OCI-LY1 (cell line): ENCODE measurements at regions not wholly inside any gene's neighbourhood (a gene's known extent, or its start where the extent isn't known, plus 50 kb on each side); places are given as distances from the start of the nearest gene placed in this dataset.

ENCODE experiments used
- H2AFZ ChIP-seq: fragments of 200-600 bp; sonication (generic), shearing (Covaris generic); 2 replicates; pipeline ENCODE4 v1.6.0; 2014; ENCODE audit warnings: antibody characterized with exemption, mild to moderate bottlenecking, low read length
- H3F3A ChIP-seq: fragments of 200-600 bp; sonication (generic), shearing (Covaris generic); 2 replicates; pipeline ENCODE4 v1.6.0; 2014; ENCODE audit warnings: mild to moderate bottlenecking, antibody characterized with exemption, low read length, moderate library complexity; ENCODE audit not compliant: insufficient read depth
- H3K27ac ChIP-seq: fragments of 200-600 bp; sonication (generic); 2 replicates; pipeline ENCODE4 v1.5.1; 2014; ENCODE audit warnings: low read length, mixed run types, mild to moderate bottlenecking, low read depth; ENCODE audit not compliant: poor library complexity, severe bottlenecking
- H3K27me3 ChIP-seq: fragments of 200-600 bp; sonication (generic); 2 replicates; pipeline ENCODE4 v1.6.0; 2014; ENCODE audit warnings: antibody characterized with exemption, mild to moderate bottlenecking, low read length, moderate library complexity; ENCODE audit not compliant: insufficient read depth
- H3K36me3 ChIP-seq: fragments of 200-600 bp; sonication (generic); 2 replicates; pipeline ENCODE4 v1.6.1; 2014; ENCODE audit warnings: mild to moderate bottlenecking, antibody characterized with exemption, low read length, moderate library complexity, mixed read lengths; ENCODE audit not compliant: insufficient read depth
- H3K4me1 ChIP-seq: fragments of 200-600 bp; sonication (generic); 2 replicates; pipeline ENCODE4 v1.5.1; 2014; ENCODE audit warnings: mild to moderate bottlenecking, low read length, moderate library complexity; ENCODE audit not compliant: insufficient read depth, severe bottlenecking
- H3K4me2 ChIP-seq: fragments of 200-600 bp; sonication (generic), shearing (Covaris generic); 2 replicates; pipeline ENCODE4 v1.6.1; 2014; ENCODE audit warnings: low read length
- H3K4me3 ChIP-seq: fragments of 200-600 bp; sonication (generic); 2 replicates; pipeline ENCODE4 v1.5.1; 2014; ENCODE audit warnings: low read length, low read depth, mild to moderate bottlenecking, mixed read lengths; ENCODE audit not compliant: poor library complexity, severe bottlenecking
- H3K79me2 ChIP-seq: fragments of 200-600 bp; shearing (Covaris generic); 2 replicates; pipeline ENCODE4 v1.6.1; 2016; ENCODE audit warnings: mixed run types, low read length, mixed read lengths; ENCODE audit not compliant: insufficient read depth
- H3K9ac ChIP-seq: fragments of 200-600 bp; sonication (generic), shearing (Covaris generic); 2 replicates; pipeline ENCODE4 v1.6.1; 2014; ENCODE audit warnings: mild to moderate bottlenecking, low read length, mixed read lengths
- H3K9me2 ChIP-seq: fragments of 200-600 bp; sonication (generic), shearing (Covaris generic); 2 replicates; pipeline ENCODE4 v1.6.1; 2014; ENCODE audit warnings: low read depth, mild to moderate bottlenecking, low read length, mixed read lengths
- H3K9me3 ChIP-seq: fragments of 200-600 bp; shearing (Covaris generic); 2 replicates; pipeline ENCODE4 v1.6.1; 2014; ENCODE audit warnings: low read length, mixed read lengths
- H4K20me1 ChIP-seq: fragments of 200-600 bp; sonication (generic), shearing (Covaris generic); 2 replicates; pipeline ENCODE4 v1.6.0; 2016; ENCODE audit warnings: mild to moderate bottlenecking, low read length; ENCODE audit not compliant: insufficient read depth
- CTCF ChIP-seq: fragments of 200-600 bp; sonication (generic), shearing (Covaris generic); IDR thresholded peaks from 2 replicates; pipeline ENCODE4 v1.5.1; 2017; ENCODE audit warnings: mild to moderate bottlenecking, antibody characterized with exemption, low read length, moderate library complexity, mixed read lengths
- EZH2 ChIP-seq: fragments of 200-600 bp; sonication (generic), shearing (Covaris generic); IDR thresholded peaks from 2 replicates; pipeline ENCODE4 v1.8.0; 2017; ENCODE audit warnings: borderline replicate concordance, mixed run types, mild to moderate bottlenecking, antibody characterized with exemption, low read length, moderate library complexity, mixed read lengths

- Histone ChIP-seq H3K9me3 (no peaks in the 10 kb centered on the region), H3K36me3 (no peaks in the 10 kb centered on the region), H3K79me2 (no peaks in the 10 kb centered on the region), H3K27me3 (no peaks in the 10 kb centered on the region), H3K4me3 (no peak overlapping the region), H4K20me1 (no peaks in the 10 kb centered on the region), H3K4me2 (no peak overlapping the region), H3F3A (0 out of 2 replicates have a peak, but pooled peaks cover 4% of the 10 kb centered on the region), H2AFZ (no peak overlapping the region), H3K4me1 (no peaks in the 10 kb centered on the region), H3K9me2 (no peaks in the 10 kb centered on the region), H3K9ac (no peak overlapping the region), H3K27ac (no peak overlapping the region)
- no peak for TF ChIP-seq CTCF
- TF ChIP-seq EZH2 = no peak
Observed at GRCh38 chr18:53639687-53640086, 584.8 kb downstream of the MBD2 start.

- Histone ChIP-seq H3K36me3 (no peaks in the 10 kb centered on the region), H3K4me2 (no peak overlapping the region), H3K9me2 (no peaks in the 10 kb centered on the region), H3F3A (no peaks in the 10 kb centered on the region), H3K27me3 (no peaks in the 10 kb centered on the region), H2AFZ (no peak overlapping the region), H3K4me3 (no peak overlapping the region), H3K4me1 (no peaks in the 10 kb centered on the region), H4K20me1 (no peaks in the 10 kb centered on the region), H3K9me3 (no peaks in the 10 kb centered on the region), H3K79me2 (no peaks in the 10 kb centered on the region), H3K27ac (no peak overlapping the region), H3K9ac (no peak overlapping the region)
- TF ChIP-seq EZH2 (no peak), CTCF (no peak)
Observed at GRCh38 chr18:53629337-53629736, 595.1 kb downstream of the MBD2 start.

- Histone ChIP-seq H3K4me2 (no peak overlapping the region), H3K27me3 (no peaks in the 10 kb centered on the region), H3K4me3 (no peak overlapping the region), H3K4me1 (no peaks in the 10 kb centered on the region), H2AFZ (no peak overlapping the region), H4K20me1 (no peaks in the 10 kb centered on the region), H3K27ac (no peak overlapping the region), H3K9me3 (no peaks in the 10 kb centered on the region), H3K9ac (no peak overlapping the region), H3K79me2 (no peaks in the 10 kb centered on the region), H3K36me3 (no peaks in the 10 kb centered on the region), H3F3A (no peaks in the 10 kb centered on the region), H3K9me2 (no peaks in the 10 kb centered on the region)
- TF ChIP-seq EZH2 = no peak
- TF ChIP-seq CTCF = no peak
Observed at GRCh38 chr18:53625997-53626599, 598.4 kb downstream of the MBD2 start.
